ENCODE measurements at regions not wholly inside any gene's neighbourhood (a gene's known extent, or its start where the extent isn't known, plus 50 kb on each side); places are given as distances from the start of the nearest gene placed in this dataset.
"Not testable (repeated sequence)": the region's sequence is repeated elsewhere in the genome, so short reads cannot be mapped to it uniquely, and the experiment has no call there.

DNA sequence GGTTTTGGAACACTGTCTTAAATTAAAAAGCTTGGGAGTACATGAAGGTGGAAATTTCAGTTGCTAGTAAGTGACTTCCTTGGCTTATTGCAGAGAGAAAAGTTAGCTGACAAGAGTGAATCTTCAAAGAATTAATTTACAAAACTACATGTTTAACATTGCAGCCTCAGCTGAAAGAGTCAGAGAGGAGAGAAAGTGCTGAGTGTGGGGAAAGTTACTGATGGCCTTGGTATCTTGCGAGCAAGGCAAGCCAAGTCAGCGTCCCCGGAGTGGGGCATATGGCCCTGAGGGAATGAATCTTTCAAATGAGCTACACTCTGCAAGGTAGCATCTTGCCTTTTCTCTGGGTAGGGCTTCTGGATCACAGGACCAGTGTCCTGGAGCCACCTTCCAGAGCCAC lies 131.3 kb downstream of the LPIN1 start:
- DNase-seq (ENCODE audit: low read depth in 1 of 2, low spot score in 1 of 2): no peak
- in situ Hi-C loops (cut with HindIII; ENCODE audit: low pct_unique_long_range_greater_than_20kb, low sequenced_read_pairs): no loop called here
- no peak for TF ChIP-seq JUND (IDR thresholded peaks at IDR 0.05; ENCODE audit: low read depth)

DNA sequence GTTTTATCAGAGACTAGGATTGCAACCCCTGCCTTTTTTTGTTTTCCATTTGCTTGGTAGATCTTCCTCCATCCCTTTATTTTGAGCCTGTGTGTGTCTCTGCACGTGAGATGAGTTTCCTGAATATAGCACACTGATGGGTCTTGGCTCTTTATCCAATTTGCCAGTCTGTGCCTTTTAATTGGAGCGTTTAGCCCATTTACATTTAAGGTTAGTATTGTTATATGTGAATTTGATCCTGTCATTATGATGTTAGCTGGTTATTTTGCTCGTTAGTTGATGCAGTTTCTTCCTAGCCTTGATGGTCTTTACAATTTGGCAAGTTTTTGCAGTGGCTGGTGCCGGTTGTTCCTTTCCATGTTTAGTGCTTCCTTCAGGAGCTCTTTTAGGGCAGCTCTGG lies 138.8 kb downstream of the LPIN1 start:
- in situ Hi-C loops (cut with HindIII; ENCODE audit: low pct_unique_long_range_greater_than_20kb, low sequenced_read_pairs); DNase-seq (ENCODE audit: low read depth in 1 of 2, low spot score in 1 of 2): not testable (repeated sequence)

DNA sequence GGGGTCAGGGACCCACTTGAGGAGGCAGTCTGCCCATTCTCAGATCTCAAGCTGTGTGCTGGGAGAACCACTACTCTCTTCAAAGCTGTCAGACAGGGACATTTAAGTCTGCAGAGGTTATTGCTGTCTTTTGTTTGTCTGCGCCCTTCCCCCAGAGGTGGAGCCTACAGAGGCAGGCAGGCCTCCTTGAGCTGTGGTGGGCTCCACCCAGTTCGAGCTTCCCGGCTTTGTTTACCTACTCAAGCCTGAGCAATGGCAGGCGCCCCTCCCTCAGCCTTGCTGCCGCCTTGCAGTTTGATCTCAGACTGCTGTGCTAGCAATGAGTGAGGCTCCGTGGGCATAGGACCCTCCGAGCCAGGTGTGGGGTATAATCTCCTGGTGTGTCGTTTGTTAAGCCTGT lies 140.5 kb downstream of the LPIN1 start:
- in situ Hi-C loops (cut with HindIII; ENCODE audit: low pct_unique_long_range_greater_than_20kb, low sequenced_read_pairs); DNase-seq (ENCODE audit: low read depth in 1 of 2, low spot score in 1 of 2): not testable (repeated sequence)

DNA sequence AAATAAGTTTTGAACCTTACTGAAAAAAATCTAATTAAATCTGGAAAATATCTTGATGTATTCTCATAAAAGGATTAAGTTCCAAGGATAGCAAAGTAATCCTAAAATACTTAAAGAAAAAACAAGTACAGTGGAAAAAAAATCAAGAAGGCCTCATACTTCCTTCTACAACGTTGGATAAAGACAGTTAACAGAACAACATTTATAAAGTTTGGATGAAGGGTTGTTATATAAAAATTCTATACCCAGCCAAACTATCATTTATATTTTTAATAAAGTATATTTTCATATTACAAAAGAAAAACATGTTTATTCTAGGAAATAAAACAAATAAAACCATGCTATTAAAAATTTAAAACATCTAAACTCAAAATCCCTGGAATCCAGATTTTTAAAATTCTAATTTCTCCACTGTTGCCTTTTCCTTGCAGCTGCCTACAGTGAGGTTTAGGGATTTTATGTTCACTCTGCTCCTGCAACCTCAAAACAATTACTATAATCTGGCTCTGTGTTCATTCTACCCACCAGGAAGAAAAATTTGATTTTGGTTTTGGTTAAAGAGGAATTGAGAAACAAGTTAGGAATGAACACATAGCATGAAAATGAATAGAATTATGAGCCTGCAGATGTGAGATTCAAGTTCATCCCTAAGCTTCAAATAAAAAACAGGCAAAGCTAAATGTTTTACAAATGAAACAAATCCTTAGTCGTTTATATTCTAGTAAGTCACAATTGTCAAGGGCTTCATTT lies 142.8 kb downstream of the LPIN1 start:
- in situ Hi-C loops (cut with HindIII; ENCODE audit: low pct_unique_long_range_greater_than_20kb, low sequenced_read_pairs): no loop called here
- TF ChIP-seq JUND (IDR thresholded peaks at IDR 0.05; ENCODE audit: low read depth): no peak
- no peak for DNase-seq (ENCODE audit: low read depth in 1 of 2, low spot score in 1 of 2)

DNA sequence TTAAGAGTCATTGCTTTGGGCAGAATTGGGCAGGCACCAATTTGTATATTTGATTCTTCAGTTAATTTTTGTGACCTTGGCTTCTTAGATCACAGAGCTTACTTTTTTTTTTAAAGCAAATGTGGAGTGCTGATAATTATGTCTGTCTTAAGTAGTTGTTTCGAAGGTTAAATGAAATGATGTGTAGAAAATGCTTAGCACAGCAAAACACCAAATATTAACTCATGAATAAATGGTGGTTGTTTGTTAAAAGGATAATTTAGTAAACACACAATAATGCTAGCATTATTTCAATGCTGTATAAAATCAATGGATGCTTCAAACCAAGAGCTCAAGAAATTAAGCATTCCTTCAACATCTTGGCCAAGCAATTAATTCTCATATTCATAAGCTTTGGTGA lies 143.4 kb downstream of the LPIN1 start:
- in situ Hi-C loops (cut with HindIII; ENCODE audit: low pct_unique_long_range_greater_than_20kb, low sequenced_read_pairs): no loop called here
- TF ChIP-seq JUND (IDR thresholded peaks at IDR 0.05; ENCODE audit: low read depth): no peak
- no peak for DNase-seq (ENCODE audit: low read depth in 1 of 2, low spot score in 1 of 2)

DNA sequence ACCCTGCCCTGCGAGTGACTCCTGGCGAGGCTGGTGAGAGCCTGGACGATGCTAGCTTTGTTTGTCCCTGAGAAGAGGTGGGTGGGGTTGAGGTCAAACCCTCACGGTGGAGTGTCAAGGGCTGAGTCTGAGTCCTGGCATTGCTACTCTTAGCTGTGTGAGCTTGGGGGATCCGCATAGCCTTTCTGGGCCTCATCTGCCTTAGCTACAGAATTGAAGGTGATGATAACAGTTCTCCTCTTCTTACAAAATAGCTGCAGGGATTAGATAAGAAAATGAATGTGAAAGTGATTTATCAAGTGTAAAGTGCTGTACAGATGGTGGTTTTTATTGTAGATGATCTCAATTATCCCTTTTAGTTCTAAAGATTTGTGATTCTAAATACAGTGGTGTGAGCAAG lies 144.6 kb downstream of the LPIN1 start:
- in situ Hi-C loops (cut with HindIII; ENCODE audit: low pct_unique_long_range_greater_than_20kb, low sequenced_read_pairs): no loop called here
- DNase-seq (ENCODE audit: low read depth in 1 of 2, low spot score in 1 of 2): no peak
- no peak for TF ChIP-seq JUND (IDR thresholded peaks at IDR 0.05; ENCODE audit: low read depth)

DNA sequence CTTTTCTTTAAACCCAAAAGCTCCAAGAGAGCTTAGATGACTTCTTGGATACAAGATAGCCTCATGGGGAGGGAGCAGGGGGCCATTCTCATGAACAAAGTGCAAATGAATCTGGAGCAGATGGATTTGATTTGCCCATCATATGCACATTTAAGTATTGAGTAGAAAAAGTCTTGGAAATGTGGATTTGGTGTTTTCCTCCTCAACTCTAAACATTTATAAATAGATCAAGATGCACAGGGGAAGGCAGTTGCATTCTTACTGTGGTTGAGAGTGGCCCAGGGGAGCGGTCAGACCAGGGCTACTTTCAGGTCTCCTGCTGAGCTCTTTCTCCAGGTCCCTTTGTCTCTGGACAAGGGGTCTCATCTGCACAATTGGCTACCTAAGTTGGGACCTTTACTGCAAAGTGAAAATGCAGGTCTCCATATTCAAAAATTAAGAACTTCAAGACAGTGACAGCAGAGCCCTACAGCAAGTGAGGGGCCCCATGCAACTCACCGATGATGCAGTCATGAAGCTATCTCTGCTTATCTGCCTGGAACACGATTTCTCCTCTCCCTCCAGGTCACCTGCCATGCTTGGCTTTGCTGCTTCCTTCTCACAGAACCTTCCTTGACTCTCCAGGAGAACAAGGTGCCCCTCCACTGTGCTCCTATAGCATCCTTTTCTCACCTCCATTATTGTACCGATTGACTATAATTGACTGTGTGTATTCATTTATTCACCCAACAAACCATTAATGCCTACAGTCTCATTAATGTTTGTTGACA lies 145.4 kb downstream of the LPIN1 start:
- TF ChIP-seq JUND (IDR thresholded peaks at IDR 0.05; ENCODE audit: low read depth): no peak
- no peak for DNase-seq (ENCODE audit: low read depth in 1 of 2, low spot score in 1 of 2)
- in situ Hi-C loops (cut with HindIII; ENCODE audit: low pct_unique_long_range_greater_than_20kb, low sequenced_read_pairs): no loop called here

DNA sequence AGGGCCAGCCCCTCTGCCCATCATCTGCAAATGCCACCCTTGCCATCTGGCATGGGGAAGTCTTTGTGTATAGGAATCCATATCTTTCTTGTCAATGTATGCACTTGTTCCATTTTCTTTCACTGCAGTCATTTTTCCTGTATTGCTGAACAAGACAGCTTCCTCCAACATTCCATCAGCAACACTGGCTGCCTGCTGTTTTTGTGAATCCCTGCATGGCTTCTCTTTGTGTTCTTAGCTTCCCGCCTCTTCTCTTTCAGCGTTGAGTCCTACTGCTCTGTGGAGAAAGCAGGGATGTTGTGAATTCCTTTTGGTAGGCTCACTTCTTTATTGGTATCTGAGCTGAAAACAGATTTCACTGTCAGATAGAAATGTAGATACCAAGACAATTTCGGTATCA lies 150.0 kb downstream of the LPIN1 start:
- TF ChIP-seq JUND (IDR thresholded peaks at IDR 0.05; ENCODE audit: low read depth): no peak
- in situ Hi-C loops (cut with HindIII; ENCODE audit: low pct_unique_long_range_greater_than_20kb, low sequenced_read_pairs): no loop called here
- no peak for DNase-seq (ENCODE audit: low read depth in 1 of 2, low spot score in 1 of 2)

DNA sequence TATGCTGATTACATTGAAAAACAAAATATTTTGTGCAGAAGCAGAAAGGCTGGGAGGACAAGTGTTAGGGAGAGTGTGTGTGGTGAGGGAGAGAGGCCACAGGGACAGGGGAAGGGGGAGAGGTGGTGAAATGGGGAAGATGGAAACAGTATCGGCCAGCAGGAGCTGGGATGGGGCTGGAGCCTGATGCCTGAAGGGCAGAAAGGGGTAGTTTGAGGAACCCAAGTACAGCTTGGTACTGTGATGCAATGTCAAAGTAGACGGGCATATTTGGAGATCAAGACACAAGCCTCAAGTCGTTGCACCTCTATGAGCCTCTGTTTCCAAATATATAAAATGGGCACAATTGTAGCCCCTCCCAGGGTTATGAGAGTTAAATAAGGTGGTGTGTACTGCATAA lies 152.1 kb downstream of the LPIN1 start:
- in situ Hi-C loops (cut with HindIII; ENCODE audit: low pct_unique_long_range_greater_than_20kb, low sequenced_read_pairs): no loop called here
- DNase-seq (ENCODE audit: low read depth in 1 of 2, low spot score in 1 of 2): no peak
- TF ChIP-seq JUND (IDR thresholded peaks at IDR 0.05; ENCODE audit: low read depth): no peak

DNA sequence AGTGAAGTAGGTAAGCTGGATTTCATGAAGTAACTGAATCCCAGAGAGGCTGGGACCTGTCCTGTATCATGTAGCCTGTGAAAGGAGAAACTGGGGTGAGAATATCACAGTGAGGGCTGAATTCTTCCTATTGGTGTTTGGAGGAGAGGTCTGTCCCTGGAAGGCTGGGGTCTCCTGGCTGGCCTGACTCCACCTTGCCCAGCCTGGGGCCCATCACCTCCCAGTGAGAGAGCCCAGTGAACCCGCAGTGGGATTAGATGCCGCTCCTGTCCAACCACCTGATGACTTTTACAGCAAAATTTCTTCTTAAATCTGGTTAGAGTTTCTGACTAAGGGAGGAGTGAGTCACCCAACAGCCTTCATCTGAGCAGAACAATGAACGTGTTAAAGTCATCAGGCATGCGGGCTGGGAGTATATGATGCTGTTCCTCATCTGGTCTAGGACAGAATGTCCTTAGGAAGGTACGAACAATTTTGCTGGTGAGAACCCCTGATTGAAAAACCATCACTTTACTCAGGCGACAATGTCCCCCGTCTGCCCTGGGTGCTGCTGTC lies 152.9 kb downstream of the LPIN1 start:
- no peak for DNase-seq (ENCODE audit: low read depth in 1 of 2, low spot score in 1 of 2)
- in situ Hi-C loops (cut with HindIII; ENCODE audit: low pct_unique_long_range_greater_than_20kb, low sequenced_read_pairs): no loop called here
- no peak for TF ChIP-seq JUND (IDR thresholded peaks at IDR 0.05; ENCODE audit: low read depth)

DNA sequence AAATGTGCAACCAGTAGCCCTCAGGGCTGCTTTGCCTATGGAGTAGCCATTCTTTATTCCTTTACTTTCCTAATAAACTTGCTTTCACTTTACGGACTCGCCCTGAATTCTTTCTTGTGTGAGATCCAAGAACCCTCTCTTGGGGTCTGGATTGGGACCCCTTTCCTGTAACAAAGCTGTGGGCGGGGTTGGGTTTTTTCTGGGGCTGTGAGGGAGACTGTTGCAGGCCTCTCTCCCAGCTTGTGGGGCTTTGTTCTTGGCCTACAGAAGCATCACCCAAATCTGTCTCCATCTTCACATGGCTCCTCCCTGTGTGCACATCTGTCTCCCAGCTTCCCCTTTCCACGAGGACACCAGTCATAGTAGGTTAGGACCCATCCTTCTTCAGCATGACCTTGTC lies 154.5 kb downstream of the LPIN1 start:
- DNase-seq (ENCODE audit: low read depth in 1 of 2, low spot score in 1 of 2); in situ Hi-C loops (cut with HindIII; ENCODE audit: low pct_unique_long_range_greater_than_20kb, low sequenced_read_pairs): not testable (repeated sequence)

DNA sequence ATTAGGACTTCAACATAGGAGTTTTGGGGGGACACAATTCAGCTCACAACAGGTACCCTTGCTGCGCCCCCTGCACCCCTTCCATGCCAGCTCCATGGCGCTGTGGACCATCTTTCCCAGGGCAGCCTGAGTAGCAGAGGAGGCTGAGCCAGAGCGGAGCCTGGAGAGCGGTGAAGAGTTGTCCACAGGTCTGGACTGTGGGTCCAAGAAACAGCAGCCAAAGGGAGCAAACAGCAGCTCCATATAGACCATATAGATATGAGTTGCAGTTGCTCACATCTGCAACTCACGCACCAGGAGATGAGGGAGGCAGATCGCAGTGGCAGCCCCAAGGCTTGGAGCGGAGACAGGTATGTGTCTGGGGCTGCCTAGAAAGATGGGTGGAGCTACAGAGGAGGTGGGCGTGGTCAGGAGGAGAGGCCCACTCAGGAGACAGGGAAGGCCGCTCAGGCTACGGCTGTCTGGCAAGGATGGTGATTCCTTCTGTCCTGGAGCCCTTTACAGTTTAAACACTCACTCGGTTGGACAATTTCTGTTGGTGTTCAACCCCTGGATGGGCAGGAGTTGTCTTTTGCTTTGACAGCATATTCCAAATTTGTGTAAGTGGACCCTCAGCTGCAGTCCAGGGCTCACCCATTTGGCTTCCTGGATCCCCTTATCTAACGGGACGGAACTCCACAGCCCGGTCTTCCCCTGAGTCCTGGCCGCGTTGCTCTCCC lies 155.1 kb downstream of the LPIN1 start:
- TF ChIP-seq JUND (IDR thresholded peaks at IDR 0.05; ENCODE audit: low read depth): no peak
- in situ Hi-C loops (cut with HindIII; ENCODE audit: low pct_unique_long_range_greater_than_20kb, low sequenced_read_pairs): no loop called here
- peak in 1 of 2 experiments; percentile 7 for DNase-seq (ENCODE audit: low read depth in 1 of 2, low spot score in 1 of 2)

DNA sequence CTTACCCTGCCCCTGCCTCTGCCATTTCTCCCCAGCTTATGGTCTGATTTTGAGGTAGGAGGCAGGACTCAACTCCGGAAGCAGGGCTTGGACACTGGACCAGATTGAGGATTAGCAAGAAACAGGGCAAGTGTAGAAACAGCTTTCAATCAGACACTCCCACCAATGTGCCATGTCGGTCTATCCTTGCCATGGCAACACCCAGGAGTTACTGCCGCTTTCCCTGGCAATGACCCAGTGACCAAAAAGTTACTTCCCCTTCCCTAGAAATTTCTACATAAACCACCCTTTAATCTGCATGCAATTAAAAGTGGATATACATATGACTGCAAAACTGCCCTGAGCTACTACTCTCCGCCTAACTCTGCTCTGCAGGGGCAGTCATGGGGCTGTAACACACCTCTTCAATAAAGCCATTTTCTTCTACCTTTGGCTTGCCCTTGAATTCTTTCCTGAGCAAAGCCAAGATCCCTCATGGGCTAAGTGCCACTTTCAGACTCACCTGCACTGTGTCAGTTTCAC lies 156.7 kb downstream of the LPIN1 start:
- no peak for DNase-seq (ENCODE audit: low read depth in 1 of 2, low spot score in 1 of 2)
- in situ Hi-C loops (cut with HindIII; ENCODE audit: low pct_unique_long_range_greater_than_20kb, low sequenced_read_pairs): no loop called here
- TF ChIP-seq JUND (IDR thresholded peaks at IDR 0.05; ENCODE audit: low read depth): no peak
